ENCODE measurements at regions not wholly inside any gene's neighbourhood (a gene's known extent, or its start where the extent isn't known, plus 50 kb on each side); places are given as distances from the start of the nearest gene placed in this dataset.
A peak's percentile ranks its signal among the peaks of the same experiment; 100 is the strongest.

DNA sequence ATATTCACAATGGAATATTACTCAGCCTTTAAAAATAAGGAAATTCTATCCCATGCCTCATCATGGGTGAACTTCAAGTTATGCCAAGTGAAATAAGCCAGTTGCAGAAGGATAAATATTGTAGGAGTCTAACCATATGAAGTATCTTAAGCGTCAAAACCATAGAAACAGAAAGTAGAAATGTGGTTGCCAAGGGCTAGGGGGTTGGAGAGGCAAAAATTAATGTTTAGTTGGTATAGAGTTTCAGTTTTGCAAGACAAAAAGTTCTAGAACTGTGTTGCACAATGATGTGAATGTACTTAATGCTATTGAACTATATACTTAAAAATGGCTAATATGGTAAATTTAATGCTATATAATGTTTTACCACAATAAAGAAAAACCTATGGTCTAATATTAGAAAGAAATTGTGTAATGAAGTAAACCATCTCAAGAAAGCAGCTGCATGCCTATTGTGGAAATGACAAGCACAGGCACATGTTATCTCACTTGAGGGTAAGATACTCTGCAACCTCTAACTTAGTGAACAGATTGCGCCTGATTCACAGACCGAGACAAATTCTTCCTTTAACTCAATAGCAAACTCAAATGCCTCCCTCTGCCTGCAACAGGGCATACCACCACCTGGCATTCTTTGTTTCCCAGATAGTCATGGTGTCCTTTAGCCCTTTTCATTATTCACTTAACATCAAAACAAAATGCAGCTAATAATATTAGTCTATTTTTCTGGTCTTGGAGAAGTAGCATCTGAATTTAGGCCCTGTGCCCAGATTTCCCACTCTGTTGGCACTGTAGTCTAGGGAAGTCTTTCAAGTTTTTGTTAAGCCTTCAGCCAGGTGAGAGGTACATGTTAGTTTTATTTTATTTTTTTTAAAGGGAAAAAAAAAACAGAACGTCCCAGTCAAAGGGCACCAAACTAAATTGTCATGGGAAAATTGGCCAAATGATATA is 80.2 kb upstream of the ACP3 start:
- no peak for DNase-seq (ENCODE audit: low read depth)

DNA sequence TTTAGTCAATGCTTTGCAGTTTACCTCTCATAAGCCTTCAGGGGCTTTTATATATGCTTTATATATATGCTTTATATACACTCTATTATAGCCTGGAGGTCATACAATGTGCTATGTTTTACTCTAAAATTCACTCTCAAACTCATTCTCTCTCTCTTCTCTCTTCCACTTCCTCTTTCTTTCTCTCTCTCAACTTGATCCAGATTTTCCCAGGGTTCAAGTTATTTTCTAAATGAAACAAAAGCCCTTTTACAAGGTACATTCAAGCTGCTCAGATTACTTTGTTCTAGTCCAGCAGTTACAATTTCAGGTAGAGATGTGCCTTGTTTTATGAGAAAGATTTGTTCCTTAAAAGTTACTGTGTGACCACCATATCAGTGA is 79.6 kb upstream of the ACP3 start:
- no peak for DNase-seq (ENCODE audit: low read depth)

DNA sequence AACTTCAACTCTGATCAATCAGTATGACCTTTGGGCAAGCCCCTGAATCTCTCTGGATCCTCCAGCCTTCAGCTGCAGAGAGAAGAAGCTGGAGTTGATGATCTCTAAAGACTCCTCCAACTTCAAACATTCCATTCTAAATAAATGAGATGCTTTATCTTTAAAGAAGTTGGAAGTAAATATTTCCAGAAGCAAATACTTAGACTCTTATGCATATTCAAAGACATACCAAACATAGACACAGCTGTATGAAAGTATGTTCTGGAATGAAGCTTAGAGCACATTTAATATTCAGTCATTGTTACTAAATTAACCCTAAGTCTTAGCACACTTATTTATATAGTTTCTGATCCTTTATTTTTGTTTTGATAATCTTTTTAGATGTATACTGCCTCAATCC is 77.6 kb upstream of the ACP3 start:
- no peak for DNase-seq (ENCODE audit: low read depth)

DNA sequence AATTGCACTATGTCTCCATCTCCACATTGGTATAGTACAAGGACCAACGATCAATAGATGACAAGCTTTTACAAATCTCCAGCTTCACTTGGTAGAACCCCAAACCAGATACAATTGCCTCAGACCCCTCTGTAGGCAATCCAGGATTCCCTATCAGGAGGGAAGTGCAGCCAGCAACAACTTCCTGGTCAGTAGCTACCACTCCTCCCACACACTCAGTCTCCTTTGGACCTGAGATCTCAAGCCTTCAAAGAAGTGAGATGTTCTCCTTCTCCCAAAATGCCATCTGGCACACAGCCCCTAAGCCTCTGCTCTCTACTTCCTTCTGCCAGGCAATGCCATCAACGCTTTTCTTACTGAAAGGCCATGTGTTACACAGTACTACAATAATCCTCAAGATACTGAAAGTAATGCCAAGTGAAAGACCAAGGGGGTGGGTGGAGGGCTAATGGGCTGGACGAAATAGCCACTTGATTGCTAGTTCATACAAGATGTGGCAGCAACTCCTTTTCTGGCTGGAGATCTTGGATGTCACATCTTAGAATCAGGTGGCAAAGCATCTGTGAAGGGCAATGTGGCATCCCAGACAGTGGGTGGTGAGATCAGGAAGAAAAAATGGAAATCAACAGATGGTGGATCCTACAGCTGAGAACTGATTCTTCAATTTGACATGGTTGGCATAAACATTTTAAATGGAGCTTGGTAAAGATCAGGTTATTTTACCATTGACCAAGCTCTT is 75.3 kb upstream of the ACP3 start:
- no peak for DNase-seq (ENCODE audit: low read depth)

DNA sequence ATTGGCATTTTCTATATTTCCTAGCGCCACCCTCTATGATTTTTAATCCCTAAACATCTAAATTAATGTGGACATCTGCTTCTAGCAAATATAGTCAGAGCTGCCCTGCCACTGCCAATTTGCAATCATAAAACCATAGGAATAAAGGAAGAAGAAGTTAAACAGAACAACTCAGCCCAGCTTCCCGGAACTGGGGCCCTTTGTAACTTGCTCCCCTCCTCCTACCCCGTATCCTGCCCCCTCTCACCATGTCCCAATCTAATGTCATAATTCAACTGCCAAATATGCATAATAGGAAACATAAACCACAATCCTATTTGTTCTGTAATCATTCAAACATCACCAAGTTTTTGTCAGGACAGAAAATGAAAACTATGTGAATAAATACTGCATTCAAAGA is 74.4 kb upstream of the ACP3 start:
- DNase-seq (ENCODE audit: low read depth), result no peak

DNA sequence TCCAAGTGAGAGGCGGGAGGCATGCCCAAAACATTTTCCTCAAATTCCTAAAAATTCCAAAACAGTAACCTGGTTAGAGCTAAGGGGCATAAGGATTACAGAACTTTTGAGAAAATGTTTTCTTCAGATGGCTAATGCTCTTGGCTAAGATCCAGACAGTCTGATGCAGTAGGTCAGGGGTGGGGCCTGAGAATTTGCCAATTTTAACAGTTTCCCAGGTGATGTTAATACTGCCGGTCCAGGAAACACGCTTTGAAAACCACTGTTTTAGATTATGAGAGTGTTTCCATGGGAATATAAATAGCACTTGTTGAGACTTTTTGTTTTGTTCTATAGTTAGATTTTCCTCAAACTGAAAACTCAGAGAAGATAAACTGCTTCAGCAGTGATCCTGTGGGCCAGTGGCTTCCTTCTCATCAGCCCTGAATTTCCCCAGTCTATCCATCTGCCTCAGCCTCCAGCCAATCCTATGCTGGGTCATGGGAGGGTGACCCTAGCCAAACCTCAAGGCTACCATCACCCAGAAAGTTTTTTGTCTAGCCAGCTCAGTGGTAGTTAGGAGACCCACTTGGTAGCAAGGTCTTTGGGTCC is 71.6 kb upstream of the ACP3 start:
- peak; percentile 1 for DNase-seq (ENCODE audit: low read depth)

DNA sequence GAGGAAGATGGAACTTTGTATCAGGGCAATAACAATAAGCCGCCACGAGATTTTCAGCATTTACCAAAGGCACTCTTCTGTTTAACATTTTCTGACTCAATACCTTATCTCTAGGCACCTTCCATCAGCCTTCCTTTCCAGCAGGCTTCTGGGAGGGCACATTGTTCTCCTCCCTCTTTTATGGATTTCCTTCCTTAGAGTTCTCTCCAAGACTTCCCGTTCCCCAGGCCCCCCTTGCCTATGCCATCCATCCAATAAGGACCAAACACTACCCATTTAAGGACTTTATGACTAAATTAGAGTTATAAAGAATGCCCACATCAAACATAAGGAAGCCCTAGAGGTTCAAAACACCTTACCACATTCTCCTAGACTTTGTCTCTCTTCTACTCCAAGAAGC is 71.0 kb upstream of the ACP3 start:
- DNase-seq (ENCODE audit: low read depth), result no peak

DNA sequence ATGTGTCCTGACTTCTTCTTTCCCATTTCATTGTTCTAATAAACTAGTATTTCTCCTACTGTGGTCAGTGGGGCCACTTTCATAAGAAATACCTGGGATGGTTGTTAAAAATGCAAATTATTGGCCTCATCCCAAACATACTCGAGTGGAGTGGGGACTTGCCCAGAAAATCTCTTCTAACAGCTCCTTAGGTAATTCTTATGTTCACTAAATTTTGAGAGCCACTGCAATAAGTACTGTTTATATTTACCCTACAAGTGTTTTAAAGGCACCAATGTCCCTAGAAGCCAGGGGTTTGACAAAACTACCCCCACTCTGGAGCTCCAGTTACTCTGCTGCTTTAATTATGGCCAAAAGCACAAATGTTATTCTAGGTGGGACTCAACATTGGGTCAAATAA is 70.0 kb upstream of the ACP3 start:
- no peak for DNase-seq (ENCODE audit: low read depth)

DNA sequence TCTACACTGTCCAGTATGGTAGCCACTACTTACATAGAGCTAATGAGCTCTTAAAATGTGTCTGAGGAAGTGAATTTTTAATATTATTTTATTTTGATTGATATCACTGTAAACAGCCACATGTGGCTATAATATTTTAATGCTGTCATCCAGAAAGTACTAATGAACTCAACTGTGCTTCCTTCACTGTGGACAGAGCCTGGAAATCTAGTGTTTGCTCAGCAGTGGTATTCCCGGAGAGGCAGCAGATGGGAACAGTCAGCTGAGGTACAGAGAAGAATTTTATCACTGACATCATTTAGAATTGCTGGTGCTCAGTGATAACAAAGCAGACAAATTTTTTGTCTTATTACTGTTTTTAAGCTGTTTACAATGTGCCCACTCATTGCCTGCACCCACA is 68.7 kb upstream of the ACP3 start:
- no peak for DNase-seq (ENCODE audit: low read depth)

DNA sequence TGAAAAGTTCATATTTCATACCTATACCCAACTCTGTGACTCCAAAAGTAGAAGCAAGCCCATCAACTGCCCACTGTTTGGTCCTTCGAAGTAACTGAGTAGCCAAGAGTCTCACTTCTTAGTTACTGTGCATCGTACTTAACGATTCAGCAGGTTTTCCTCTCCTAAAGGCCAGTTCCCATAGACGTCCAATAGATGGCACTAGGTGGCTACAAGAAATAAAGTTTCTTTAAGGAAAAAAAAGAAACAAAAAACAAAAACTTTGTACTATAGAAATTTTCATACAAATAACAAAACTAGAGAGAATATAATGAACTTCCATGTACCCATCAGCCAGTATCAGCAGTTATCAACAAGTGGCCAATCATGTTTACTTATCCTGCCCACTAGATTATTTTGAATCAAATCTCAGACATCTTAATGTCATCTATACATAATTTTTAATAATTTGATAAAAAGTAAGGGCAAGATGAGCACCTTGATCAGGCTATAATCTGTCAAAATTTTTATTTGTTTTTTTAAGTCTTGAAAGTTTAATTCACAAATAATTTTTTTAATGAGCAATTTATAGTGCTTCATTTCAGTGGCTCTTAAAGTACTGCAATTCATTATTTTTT is 63.8 kb upstream of the ACP3 start:
- DNase-seq (ENCODE audit: low read depth), result peak; percentile 34

DNA sequence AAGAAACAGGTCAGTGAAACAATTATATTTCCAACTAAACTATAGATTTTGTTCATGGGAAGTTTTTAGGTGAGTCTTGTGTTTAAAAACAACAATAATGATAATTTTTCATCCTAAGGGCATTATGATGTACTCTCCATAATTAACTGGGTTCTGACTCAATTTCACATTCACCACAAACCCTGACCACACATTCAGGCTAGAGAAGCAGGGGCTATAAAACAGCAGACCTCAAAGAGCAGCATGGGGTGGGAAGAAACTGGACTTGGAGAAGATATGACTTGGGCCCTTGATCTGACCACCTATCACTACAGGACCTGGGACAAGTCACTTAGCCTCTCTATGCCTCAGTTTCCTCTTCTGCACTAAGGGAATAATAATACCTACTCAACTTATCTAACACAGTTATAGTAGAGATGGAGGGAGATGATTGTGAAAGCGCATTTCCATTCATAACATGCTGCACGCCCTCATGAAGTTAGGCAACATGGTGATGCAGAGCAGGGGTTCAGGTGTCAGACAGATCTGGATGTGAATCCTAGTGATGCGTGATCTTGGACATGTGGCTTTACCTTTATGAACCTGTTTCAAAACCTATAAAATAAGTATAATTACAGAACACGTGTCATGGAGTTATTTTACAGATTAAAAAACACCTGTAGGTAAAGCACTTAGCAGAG is 63.0 kb upstream of the ACP3 start:
- DNase-seq (ENCODE audit: low read depth), result no peak

DNA sequence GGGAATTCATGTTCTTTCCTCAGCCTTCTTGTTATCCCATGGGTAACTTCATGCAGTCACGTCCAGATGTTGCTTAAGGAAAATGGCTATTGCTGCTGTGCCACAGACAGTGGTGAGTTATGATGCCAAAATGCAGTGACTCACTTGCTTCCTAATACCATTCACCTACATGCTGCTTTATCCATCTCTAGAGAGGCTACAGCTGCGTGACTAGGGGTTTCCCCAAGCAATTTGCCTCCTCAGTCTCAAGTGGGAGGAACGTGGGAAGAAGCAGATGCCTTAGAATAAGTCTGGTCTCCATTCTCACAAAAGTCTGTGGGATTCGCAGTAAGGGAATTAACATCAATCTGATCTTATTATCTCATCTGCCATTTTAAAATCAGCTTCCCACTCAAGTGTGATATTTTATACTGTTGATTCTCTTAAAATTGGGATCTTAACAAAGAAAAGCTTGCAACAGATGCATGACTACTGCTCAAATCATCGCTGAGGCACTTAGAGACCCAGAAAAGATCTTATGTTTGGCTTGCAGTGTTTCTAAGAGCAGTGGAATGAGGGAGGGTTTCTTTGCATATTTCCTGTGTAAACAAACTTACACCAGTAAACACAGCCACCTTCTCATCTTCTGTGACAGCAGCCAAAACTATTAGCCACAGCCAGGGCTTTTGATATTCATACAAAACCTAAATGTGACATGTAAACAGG is 62.0 kb upstream of the ACP3 start:
- DNase-seq (ENCODE audit: low read depth), result no peak

DNA sequence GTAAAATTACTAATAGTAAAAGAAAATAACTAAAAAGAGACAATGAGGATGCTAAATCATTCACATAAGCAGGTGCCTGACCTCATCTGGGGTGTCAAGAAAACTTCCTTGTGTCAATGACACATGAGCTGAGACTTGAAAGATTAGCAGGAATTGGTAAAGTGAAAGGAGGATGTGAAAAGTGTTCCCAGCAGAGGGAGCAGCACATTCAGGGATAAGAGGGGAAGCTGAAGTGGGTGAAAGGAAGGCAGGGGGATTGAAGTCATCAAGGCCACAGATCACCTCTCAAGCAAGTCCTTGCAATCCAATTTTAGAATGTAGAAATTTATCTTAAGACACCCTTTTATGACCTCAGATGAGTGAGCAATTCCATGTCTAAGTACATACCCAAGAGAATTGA is 60.2 kb upstream of the ACP3 start:
- peak; percentile 2 for DNase-seq (ENCODE audit: low read depth)

DNA sequence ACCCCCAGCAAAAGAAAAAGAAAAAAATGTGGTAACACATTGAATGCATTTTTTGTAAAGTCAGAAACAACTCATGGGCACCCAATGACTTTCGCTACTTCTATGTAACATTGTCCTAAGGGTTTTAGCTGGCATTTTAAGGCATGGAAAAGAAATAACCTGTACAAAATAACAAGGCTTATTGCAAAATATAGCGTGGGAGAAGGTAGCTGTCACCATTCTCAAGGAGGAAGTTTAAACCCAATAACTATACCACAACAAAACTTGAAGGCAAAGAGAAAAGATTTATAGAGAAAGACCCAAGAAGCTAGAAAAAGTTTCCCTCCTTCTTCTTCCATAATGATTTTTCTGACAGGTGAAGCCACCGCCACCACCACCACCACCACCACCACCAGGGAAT is 55.7 kb upstream of the ACP3 start:
- DNase-seq (ENCODE audit: low read depth), result no peak

DNA sequence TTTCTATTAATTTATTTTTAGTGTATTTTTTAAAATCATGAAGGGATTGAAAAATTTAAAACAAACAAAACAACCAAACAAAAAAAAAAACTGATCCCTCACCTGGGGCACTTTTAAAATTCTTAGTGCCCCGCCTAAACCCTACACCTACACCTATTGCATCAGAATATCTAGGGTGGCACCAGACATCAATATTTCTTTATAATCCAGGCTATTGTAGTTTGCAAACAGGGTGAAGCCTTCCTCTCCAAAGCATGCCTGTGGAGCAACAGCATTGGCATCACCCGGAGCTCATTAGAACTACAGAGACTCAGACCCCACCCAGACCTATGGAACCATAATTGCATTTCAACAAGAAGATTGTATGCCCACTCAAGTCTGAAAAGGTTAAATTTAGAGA is 54.9 kb upstream of the ACP3 start:
- no peak for DNase-seq (ENCODE audit: low read depth)

DNA sequence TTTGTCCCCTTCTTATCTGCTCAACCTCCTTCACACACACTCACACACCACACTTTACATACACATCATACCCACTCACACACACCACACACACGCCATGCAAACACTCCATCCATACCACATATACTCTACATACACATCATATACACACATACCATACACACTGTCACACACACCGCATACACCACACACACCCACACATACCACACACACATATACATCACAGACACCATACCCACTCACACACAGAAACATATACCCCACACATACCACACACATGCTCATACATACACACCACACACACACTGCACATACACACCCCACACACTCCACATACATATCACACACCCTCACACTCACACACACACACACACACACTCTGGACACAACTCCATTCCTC is 54.3 kb upstream of the ACP3 start:
- DNase-seq (ENCODE audit: low read depth), result no peak

DNA sequence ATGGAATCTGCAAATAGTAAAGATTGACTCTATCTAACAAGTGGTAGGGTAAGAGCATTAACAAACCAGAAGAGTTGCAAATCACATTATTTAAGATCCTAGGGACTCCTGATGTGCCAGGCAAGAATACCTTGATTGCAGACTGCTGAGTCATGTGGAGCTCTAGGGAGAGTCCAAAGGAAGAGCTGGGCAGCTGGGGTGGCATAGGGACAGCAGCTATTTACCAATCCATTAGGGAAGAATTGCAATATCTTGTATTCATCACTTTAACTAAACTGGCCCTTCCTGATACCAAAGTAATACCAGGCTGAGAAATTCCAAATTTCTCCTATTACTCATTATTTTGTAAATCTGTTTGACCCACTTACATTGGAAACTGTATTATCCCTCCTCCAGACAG is 52.2 kb upstream of the ACP3 start:
- DNase-seq (ENCODE audit: low read depth), result no peak

DNA sequence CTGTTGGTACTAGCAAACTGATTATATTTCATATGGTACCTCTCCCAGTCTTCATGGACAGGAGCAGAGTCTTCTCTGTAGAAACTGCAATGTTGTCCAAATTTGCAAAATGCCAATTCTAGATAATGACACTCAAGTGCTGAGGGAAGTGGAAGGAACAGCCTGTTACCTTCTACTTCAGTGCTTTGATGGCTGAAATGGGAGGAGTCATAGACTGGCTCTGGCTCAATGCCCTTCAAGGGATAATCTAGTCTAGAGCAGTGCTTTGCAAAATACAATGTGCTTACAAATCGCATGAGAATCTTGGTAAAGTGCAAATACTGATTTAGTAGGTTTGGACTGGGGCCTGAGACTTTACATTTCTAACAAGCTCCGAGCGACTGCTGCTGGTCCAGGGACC is 51.7 kb upstream of the ACP3 start:
- no peak for DNase-seq (ENCODE audit: low read depth)

DNA sequence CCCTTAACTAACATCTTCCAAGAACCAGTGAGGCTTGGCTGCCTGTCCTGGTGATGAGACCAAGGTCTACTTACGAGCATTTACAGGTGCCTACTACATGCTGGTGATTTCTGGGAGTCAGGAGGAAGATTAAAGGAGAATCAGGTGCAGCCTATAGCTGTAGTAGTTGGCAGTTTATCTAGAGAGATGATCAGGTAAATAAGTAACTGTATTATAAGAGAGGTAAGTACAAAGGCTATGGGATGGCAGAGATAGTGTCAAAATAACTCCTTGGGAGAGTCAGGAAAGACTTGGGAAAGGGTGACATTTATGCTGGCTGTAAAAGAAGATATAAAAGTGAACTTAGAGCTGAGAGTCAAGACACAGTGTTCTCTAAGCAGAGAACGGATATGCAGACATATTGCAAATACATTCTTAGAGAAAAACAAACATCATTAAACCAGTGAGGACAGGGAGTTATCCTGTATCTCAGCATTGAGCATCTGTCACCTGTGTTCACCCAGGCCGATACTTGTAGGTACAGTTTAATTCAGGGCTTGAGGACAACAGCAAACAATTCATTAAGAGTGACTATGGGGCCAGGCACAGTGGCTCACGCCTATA is 49.7 kb upstream of the ACP3 start:
- DNase-seq (ENCODE audit: low read depth), result no peak

All from forelimb muscle (tissue), 1 donor.